Effector memory CD8-positive, alpha-beta T cell (primary cell): ENCODE measurements at regions not wholly inside any gene's neighbourhood (a gene's known extent, or its start where the extent isn't known, plus 50 kb on each side); places are given as distances from the start of the nearest gene placed in this dataset.

ENCODE experiments used
- ATAC-seq: fragments of 150-1000 bp; cut with Tn5 transposase; replicated peaks from 2 replicates; pipeline ENCODE4 v1.10.0; 2021; ENCODE audit warnings: mild to moderate bottlenecking, moderate library complexity
- DNase-seq, 3 experiments: peaks; one replicate each; pipeline ENCODE4 v3.0.0; 2021
- H3K27ac Mint-ChIP-seq, 2 donors: one replicate each; pipeline ENCODE4 v1.8.0; 2022; ENCODE audit warnings: mild to moderate bottlenecking in 2 of 2, mixed read lengths in 2 of 2, moderate library complexity in 2 of 2
- H3K27me3 Mint-ChIP-seq, 2 donors: one replicate each; pipeline ENCODE4 v1.8.0; 2022; ENCODE audit warnings: mixed read lengths in 2 of 2
- H3K36me3 Mint-ChIP-seq: one replicate; pipeline ENCODE4 v1.8.0; 2022; ENCODE audit warnings: mild to moderate bottlenecking, moderate library complexity, mixed read lengths; ENCODE audit not compliant: insufficient read depth
- H3K4me1 Mint-ChIP-seq, 2 donors: one replicate each; pipeline ENCODE4 v1.8.0; 2022; ENCODE audit warnings: low read depth in 2 of 2, mixed read lengths in 2 of 2
- H3K4me3 Mint-ChIP-seq, 2 donors: one replicate each; pipeline ENCODE4 v1.8.0; 2022; ENCODE audit warnings: mild to moderate bottlenecking in 2 of 2, mixed read lengths in 2 of 2, moderate library complexity in 2 of 2
- H3K9me3 Mint-ChIP-seq, 2 donors: one replicate each; pipeline ENCODE4 v1.8.0; 2022; ENCODE audit warnings: mixed read lengths in 2 of 2

DNA sequence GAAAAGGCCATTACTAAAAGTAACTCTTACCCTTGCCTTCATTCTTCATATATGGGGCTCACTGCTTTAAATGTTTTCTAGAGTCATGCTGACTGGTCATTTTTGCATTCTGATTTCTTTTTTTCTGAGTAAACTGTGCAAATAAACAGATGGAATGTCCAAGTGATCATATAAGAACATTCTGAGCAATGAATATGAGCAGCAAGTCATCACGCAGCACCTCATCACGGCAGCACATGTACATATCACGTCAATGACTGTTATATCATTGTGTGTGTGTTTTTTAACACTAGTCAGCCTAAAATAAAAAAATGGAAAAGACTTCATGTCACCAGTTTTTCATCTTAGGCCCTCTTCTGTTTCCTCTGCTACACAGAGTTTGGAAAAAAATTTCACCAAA lies 490.0 kb upstream of the ZFHX3 start:
- no peak overlapping the region for H3K27ac Mint-ChIP-seq
- ATAC-seq (no peak), DNase-seq (no peak)
- no peak overlapping the region for H3K4me3 Mint-ChIP-seq
- peaks cover 0 to 6% of the 10 kb centered on the region in 2 donors for H3K27me3 Mint-ChIP-seq
- no peaks in the 10 kb centered on the region for H3K4me1 Mint-ChIP-seq
- peaks cover 10 to 15% of the 10 kb centered on the region in 2 donors for H3K9me3 Mint-ChIP-seq
- no peaks in the 10 kb centered on the region for H3K36me3 Mint-ChIP-seq

GRCh38 chr16:73536931-73537330 lies 489.0 kb upstream of the ZFHX3 start:
- no peak overlapping the region for H3K27ac Mint-ChIP-seq

GRCh38 chr16:73531021-73531420 lies 483.1 kb upstream of the ZFHX3 start:
- Mint-ChIP-seq H3K27me3 (no peaks in the 10 kb centered on the region), H3K4me1 (no peaks in the 10 kb centered on the region), H3K4me3 (no peak overlapping the region), H3K27ac (no peak overlapping the region), H3K36me3 (no peaks in the 10 kb centered on the region), H3K9me3 (peaks cover 13 to 15% of the 10 kb centered on the region in 2 donors)
- ATAC-seq (no peak), DNase-seq (no peak)

More at GRCh38 chr16:73536931-73537330, 489.0 kb upstream of the ZFHX3 start:
- no peaks in the 10 kb centered on the region for H3K4me1 Mint-ChIP-seq
- H3K4me3 Mint-ChIP-seq = no peak overlapping the region
- ATAC-seq (no peak), DNase-seq (no peak)
- H3K36me3 Mint-ChIP-seq = no peaks in the 10 kb centered on the region
- peaks cover 12 to 15% of the 10 kb centered on the region in 2 donors for H3K9me3 Mint-ChIP-seq
- no peaks in the 10 kb centered on the region for H3K27me3 Mint-ChIP-seq

DNA sequence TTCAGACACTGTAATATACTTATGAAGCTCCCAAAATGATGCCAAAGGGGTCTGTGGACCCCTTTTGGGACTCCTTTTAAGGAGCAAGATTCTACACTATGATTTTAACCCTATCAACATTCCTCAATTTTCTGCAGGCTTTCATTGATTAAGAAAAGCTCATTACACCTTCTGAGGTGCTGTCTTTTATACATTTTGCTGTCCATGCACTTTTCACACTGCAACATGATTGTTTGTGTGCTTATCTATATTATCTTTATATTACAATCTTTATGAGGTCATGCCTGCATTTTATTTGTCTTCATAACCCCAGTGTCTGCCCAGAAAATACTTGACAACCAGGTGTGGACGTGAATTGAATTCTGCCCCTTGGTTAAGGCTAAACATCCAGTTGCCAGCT lies 482.6 kb upstream of the ZFHX3 start:
- no peak for ATAC-seq
- no peak for DNase-seq
- Mint-ChIP-seq H3K27ac (no peak overlapping the region), H3K4me3 (no peak overlapping the region), H3K27me3 (no peaks in the 10 kb centered on the region), H3K9me3 (peaks cover 14 to 15% of the 10 kb centered on the region in 2 donors), H3K4me1 (no peaks in the 10 kb centered on the region), H3K36me3 (no peaks in the 10 kb centered on the region)

- DNase-seq = no peak
- no peaks in the 10 kb centered on the region for H3K4me1 Mint-ChIP-seq
- H3K27me3 Mint-ChIP-seq = no peaks in the 10 kb centered on the region
- H3K9me3 Mint-ChIP-seq = peaks cover 14 to 15% of the 10 kb centered on the region in 2 donors
- no peaks in the 10 kb centered on the region for H3K36me3 Mint-ChIP-seq
- ATAC-seq = no peak
- no peak overlapping the region for H3K4me3 Mint-ChIP-seq
- no peak overlapping the region for H3K27ac Mint-ChIP-seq
Measured at GRCh38 chr16:73529303-73530012, 481.5 kb upstream of the ZFHX3 start.

DNA sequence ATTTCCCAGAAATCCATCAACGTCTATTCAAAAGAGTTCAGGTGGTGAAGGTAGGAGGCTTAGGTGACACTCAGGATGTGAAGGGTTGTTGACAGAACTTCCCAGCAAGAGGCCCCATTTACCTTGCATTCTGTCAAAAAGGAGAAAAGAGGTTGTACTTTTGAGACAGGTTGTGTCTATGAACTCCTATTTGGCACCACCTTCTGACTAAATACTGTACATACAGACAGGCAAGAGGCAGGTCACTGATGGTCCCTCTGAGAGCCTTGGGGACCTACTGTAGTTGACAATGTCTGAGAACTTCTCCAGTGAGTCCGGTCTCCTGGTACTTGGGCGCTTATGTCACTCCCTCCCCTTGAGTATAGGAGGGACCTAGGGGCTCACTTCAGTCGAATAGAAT lies 479.3 kb upstream of the ZFHX3 start:
- no peaks in the 10 kb centered on the region for H3K4me1 Mint-ChIP-seq
- H3K36me3 Mint-ChIP-seq = no peaks in the 10 kb centered on the region
- no peak for ATAC-seq
- no peak overlapping the region for H3K27ac Mint-ChIP-seq
- H3K9me3 Mint-ChIP-seq = peaks cover 7 to 8% of the 10 kb centered on the region in 2 donors
- DNase-seq = no peak
- H3K4me3 Mint-ChIP-seq = no peak overlapping the region
- no peaks in the 10 kb centered on the region for H3K27me3 Mint-ChIP-seq

DNA sequence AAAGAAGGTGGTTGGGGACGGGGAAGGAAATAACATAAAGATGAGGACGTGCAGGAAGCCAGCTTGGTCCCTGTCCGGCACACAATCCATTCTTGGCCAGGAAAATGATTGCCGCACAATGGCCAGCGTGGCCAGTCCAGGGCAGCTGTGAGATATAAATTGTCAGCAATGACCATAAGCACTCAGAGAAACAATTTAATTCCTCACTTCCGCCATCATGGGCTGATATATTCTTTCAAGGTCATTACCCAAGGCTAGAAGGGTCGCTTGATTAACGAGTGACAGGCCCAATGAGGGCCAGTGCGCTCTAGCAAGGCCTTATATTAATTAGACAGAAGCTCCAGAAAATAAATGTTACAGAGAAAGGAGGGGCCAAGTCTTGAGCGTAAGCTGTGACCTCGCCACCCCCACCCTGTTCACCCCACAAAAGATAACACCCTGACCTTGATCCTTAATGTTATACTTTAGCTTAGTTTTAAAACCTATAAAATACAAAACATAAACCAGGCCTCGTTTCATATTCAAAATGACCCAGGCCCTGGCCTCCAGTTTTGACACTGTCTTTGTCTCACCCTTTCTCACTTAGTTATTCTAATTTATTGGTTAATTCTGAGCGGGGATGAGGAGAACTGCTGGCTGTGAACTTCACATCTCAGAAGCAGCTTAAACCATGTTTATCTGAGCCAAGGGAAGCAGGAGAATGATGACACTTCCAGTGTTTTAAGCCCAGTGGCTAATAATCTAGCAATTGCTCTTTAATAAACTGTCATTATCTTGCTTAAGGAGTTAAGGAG lies 478.3 kb upstream of the ZFHX3 start:
- Mint-ChIP-seq H3K27me3 (no peaks in the 10 kb centered on the region), H3K4me3 (no peak overlapping the region), H3K36me3 (no peaks in the 10 kb centered on the region), H3K4me1 (no peaks in the 10 kb centered on the region), H3K27ac (no peak overlapping the region), H3K9me3 (peaks cover 7 to 8% of the 10 kb centered on the region in 2 donors)
- DNase-seq (no peak), ATAC-seq (no peak)

DNA sequence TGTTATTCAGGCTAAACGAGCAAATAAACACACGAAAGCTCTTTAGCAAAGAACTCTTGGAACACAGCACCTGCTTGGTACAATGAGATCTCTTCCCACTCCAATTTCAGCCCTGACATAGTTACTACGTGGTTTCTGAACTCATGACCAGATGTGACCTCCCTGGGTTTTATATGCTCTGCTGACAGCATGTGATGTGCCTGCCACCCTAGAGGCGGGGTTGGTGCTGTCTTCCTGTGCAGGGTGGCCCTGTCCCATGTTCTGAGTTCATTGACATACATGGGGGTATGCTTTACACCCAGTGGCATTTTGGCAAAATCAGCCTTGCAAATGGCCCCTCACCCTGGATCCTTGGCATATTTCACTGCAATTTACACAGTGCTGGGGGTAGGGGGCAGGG lies 475.3 kb upstream of the ZFHX3 start:
- Mint-ChIP-seq H3K36me3 (no peaks in the 10 kb centered on the region), H3K27me3 (no peaks in the 10 kb centered on the region), H3K27ac (no peak overlapping the region), H3K4me1 (no peaks in the 10 kb centered on the region), H3K4me3 (no peak overlapping the region), H3K9me3 (peaks cover 7% of the 10 kb centered on the region in 2 donors)
- ATAC-seq (no peak), DNase-seq (no peak)

DNA sequence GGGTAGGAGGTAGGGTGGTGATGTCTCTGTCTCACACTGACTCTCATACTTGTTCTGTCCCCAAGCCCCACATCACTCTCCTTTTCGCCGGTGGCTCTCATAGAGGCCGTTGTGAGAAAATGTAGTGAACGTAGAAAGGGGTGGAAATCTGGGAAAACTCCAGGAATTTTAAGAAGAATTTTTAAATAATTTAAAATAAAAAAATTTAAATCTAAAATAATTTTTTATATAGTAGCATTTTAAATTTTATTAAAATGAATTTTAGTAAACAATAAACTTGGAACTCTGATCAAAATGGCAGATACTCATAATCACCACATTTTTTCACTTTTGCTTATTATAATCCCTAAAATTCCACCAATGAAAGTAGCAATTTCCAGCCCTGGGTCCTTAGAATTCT lies 473.6 kb upstream of the ZFHX3 start:
- Mint-ChIP-seq H3K9me3 (peaks cover 8 to 18% of the 10 kb centered on the region in 2 donors), H3K4me1 (no peaks in the 10 kb centered on the region), H3K27me3 (no peaks in the 10 kb centered on the region), H3K36me3 (no peaks in the 10 kb centered on the region), H3K27ac (no peak overlapping the region), H3K4me3 (no peak overlapping the region)
- no peak for DNase-seq
- ATAC-seq = no peak

DNA sequence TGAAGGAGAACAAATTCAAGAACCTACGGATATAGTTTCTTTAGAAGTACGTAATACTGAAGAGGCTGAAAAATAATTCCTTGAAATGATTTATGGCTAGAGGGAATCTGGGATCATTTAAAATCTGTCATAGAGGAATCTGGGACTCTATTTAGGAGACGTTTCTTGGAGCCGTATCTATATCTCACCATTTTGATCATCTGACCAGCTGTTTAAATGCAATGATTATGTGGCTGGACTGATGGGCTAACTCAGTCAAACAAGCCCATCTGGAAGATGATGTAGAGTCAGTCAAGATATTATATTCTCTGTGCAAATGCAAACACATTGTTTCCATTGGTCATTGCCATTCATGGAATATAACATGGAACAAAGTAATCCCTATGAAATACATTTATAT lies 467.7 kb upstream of the ZFHX3 start:
- no peaks in the 10 kb centered on the region for H3K4me1 Mint-ChIP-seq
- H3K4me3 Mint-ChIP-seq = no peak overlapping the region
- H3K27ac Mint-ChIP-seq = no peak overlapping the region
- peaks cover 10 to 19% of the 10 kb centered on the region in 2 donors for H3K9me3 Mint-ChIP-seq
- H3K36me3 Mint-ChIP-seq = no peaks in the 10 kb centered on the region
- ATAC-seq (no peak), DNase-seq (no peak)
- no peaks in the 10 kb centered on the region for H3K27me3 Mint-ChIP-seq

DNA sequence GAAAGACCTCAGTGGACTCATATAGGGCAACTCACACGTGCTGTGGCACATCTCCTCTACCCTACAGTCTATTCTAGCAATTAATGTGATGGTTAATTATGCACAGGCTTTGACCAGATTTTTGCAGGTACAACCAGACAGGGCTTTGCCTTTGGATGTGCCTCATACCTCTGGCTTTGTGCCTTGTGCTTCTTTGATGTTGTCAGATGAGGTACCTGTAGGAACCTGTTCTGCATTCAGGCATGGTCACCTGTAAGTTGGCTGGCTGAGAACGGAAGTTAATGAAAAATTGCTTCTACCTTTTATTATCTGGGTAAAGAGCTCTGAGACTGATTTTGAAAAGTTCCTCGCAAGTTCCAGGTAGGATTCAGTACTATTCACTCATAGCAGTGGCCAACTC lies 462.9 kb upstream of the ZFHX3 start:
- Mint-ChIP-seq H3K27ac (no peak overlapping the region), H3K27me3 (no peaks in the 10 kb centered on the region), H3K36me3 (peaks cover 4% of the 10 kb centered on the region), H3K9me3 (peaks cover 9 to 17% of the 10 kb centered on the region in 2 donors), H3K4me3 (no peak overlapping the region), H3K4me1 (no peaks in the 10 kb centered on the region)
- ATAC-seq = no peak
- no peak for DNase-seq

GRCh38 chr16:73506568-73507056 lies 458.7 kb upstream of the ZFHX3 start:
- peaks cover 4% of the 10 kb centered on the region for H3K36me3 Mint-ChIP-seq
- H3K4me3 Mint-ChIP-seq = no peak overlapping the region
- no peaks in the 10 kb centered on the region for H3K27me3 Mint-ChIP-seq
- DNase-seq (no peak), ATAC-seq (no peak)
- H3K9me3 Mint-ChIP-seq = peaks cover 6 to 10% of the 10 kb centered on the region in 2 donors
- H3K27ac Mint-ChIP-seq = no peak overlapping the region
- H3K4me1 Mint-ChIP-seq = no peaks in the 10 kb centered on the region

GRCh38 chr16:73505577-73505976 lies 457.6 kb upstream of the ZFHX3 start:
- Mint-ChIP-seq H3K4me1 (no peaks in the 10 kb centered on the region), H3K27ac (no peak overlapping the region), H3K4me3 (no peak overlapping the region), H3K27me3 (no peaks in the 10 kb centered on the region), H3K9me3 (peaks cover 6 to 10% of the 10 kb centered on the region in 2 donors), H3K36me3 (peaks cover 4% of the 10 kb centered on the region)
- no peak for ATAC-seq
- DNase-seq = no peak
